Hematopoietic multipotent progenitor cell treated with erythropoietin and hydrocortisone succinate and interleukin-3 and kit ligand, for 6 days (in vitro differentiated cells): ENCODE measurements at regions not wholly inside any gene's neighbourhood (a gene's known extent, or its start where the extent isn't known, plus 50 kb on each side); places are given as distances from the start of the nearest gene placed in this dataset.
"Not testable (repeated sequence)": the region's sequence is repeated elsewhere in the genome, so short reads cannot be mapped to it uniquely, and the experiment has no call there.

Experiments used
- DNase-seq: peaks from one replicate; pipeline ENCODE4 v3.0.0-alpha.2; 2015

GRCh38 chr7:119748991-119749390, 524.0 kb upstream of the KCND2 start:
- no peak for DNase-seq

- no peak for DNase-seq
These were observed 516.3 kb upstream of the KCND2 start for GRCh38 chr7:119756687-119757086.

GRCh38 chr7:119758254-119758653, 514.7 kb upstream of the KCND2 start:
- DNase-seq: no peak

GRCh38 chr7:119761776-119762175, 511.2 kb upstream of the KCND2 start:
- DNase-seq: no peak

GRCh38 chr7:119782286-119782685, 490.7 kb upstream of the KCND2 start:
- no peak for DNase-seq

- no peak for DNase-seq
These were observed 489.2 kb upstream of the KCND2 start for GRCh38 chr7:119783799-119784198.

- DNase-seq: no peak
These were observed 470.8 kb upstream of the KCND2 start for GRCh38 chr7:119802147-119802546.

- DNase-seq: no peak
These were observed 447.8 kb upstream of the KCND2 start for GRCh38 chr7:119825091-119825655.

GRCh38 chr7:119826547-119826946, 446.4 kb upstream of the KCND2 start:
- no peak for DNase-seq

- DNase-seq: no peak
These were observed 434.5 kb upstream of the KCND2 start for GRCh38 chr7:119838444-119838843.

- no peak for DNase-seq
These were observed 430.6 kb upstream of the KCND2 start for GRCh38 chr7:119842337-119842736.

- no peak for DNase-seq
These were observed 430.2 kb upstream of the KCND2 start for GRCh38 chr7:119842786-119843185.

- DNase-seq: no peak
These were observed 411.6 kb upstream of the KCND2 start for GRCh38 chr7:119861385-119861784.

- DNase-seq: no peak
These were observed 404.6 kb upstream of the KCND2 start for GRCh38 chr7:119868387-119868786.

GRCh38 chr7:119879835-119880234, 393.1 kb upstream of the KCND2 start:
- DNase-seq: no peak

GRCh38 chr7:119886007-119886406, 387.0 kb upstream of the KCND2 start:
- no peak for DNase-seq

- DNase-seq: not testable (repeated sequence)
These were observed 386.4 kb upstream of the KCND2 start for GRCh38 chr7:119886525-119886924.

GRCh38 chr7:119888251-119888650, 384.7 kb upstream of the KCND2 start:
- no peak for DNase-seq

GRCh38 chr7:119890631-119891030, 382.3 kb upstream of the KCND2 start:
- no peak for DNase-seq

- DNase-seq: no peak
These were observed 377.7 kb upstream of the KCND2 start for GRCh38 chr7:119895320-119895719.

- no peak for DNase-seq
These were observed 376.6 kb upstream of the KCND2 start for GRCh38 chr7:119896386-119896785.

GRCh38 chr7:119900996-119901672, 371.8 kb upstream of the KCND2 start:
- DNase-seq: no peak

GRCh38 chr7:119903085-119903484, 369.9 kb upstream of the KCND2 start:
- no peak for DNase-seq

- no peak for DNase-seq
These were observed 367.5 kb upstream of the KCND2 start for GRCh38 chr7:119905495-119905894.

GRCh38 chr7:119908948-119909347, 364.0 kb upstream of the KCND2 start:
- no peak for DNase-seq
